Stimulated activated naive CD8-positive, alpha-beta T cell treated with anti-CD3 and anti-CD28 coated beads, Interleukin-15, Interleukin-2, amounts not matched to agents 100 ng/mL and 50 ng/mL, for 24 hours (primary cell): ENCODE measurements at regions not wholly inside any gene's neighbourhood (a gene's known extent, or its start where the extent isn't known, plus 50 kb on each side); places are given as distances from the start of the nearest gene placed in this dataset.

Experiments
- H3K27ac Mint-ChIP-seq: one replicate; pipeline ENCODE4 v1.8.0; 2021; ENCODE audit warnings: mild to moderate bottlenecking, mixed read lengths
- H3K27me3 Mint-ChIP-seq: one replicate; pipeline ENCODE4 v1.8.0; 2021; ENCODE audit warnings: mixed read lengths
- H3K36me3 Mint-ChIP-seq: one replicate; pipeline ENCODE4 v1.8.0; 2021; ENCODE audit warnings: low read depth, mixed read lengths
- H3K4me1 Mint-ChIP-seq: one replicate; pipeline ENCODE4 v1.8.0; 2021; ENCODE audit warnings: low read depth, mixed read lengths
- H3K4me3 Mint-ChIP-seq: one replicate; pipeline ENCODE4 v1.8.0; 2021; ENCODE audit warnings: mild to moderate bottlenecking, mixed read lengths
- H3K9me3 Mint-ChIP-seq: one replicate; pipeline ENCODE4 v1.8.0; 2021; ENCODE audit warnings: mixed read lengths

- H3K27me3 Mint-ChIP-seq = no peaks in the 10 kb centered on the region
- no peak overlapping the region for H3K27ac Mint-ChIP-seq
- no peaks in the 10 kb centered on the region for H3K36me3 Mint-ChIP-seq
- H3K4me1 Mint-ChIP-seq = peaks cover 4% of the 10 kb centered on the region
- no peak overlapping the region for H3K4me3 Mint-ChIP-seq
- H3K9me3 Mint-ChIP-seq = no peaks in the 10 kb centered on the region
These were observed 133.3 kb downstream of the PJA1 start for GRCh38 chrX:69031971-69032391.

GRCh38 chrX:69031181-69031580 lies 134.1 kb downstream of the PJA1 start:
- no peaks in the 10 kb centered on the region for H3K27me3 Mint-ChIP-seq
- H3K4me1 Mint-ChIP-seq = peaks cover 4% of the 10 kb centered on the region
- no peaks in the 10 kb centered on the region for H3K9me3 Mint-ChIP-seq
- H3K4me3 Mint-ChIP-seq = no peak overlapping the region
- H3K27ac Mint-ChIP-seq = no peak overlapping the region
- no peaks in the 10 kb centered on the region for H3K36me3 Mint-ChIP-seq

DNA sequence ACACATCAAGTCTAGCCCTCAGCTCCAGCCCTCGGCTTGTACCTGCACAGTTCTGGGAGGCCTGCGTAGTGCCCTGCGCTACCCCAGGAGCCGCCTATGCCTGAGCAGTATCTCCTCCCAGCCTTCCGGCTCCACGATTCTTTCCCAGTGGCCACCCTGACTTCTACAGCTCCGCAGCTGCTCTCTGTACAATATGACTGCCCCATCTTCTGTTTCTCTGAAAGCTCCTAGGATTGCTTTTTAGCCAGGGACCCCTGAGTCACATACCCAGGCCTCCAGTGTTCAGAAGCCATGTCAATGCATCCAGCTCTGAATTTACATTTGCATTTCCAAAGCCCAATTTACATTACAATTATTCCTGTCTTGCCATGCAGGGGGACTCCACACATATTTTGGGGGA lies 135.5 kb downstream of the PJA1 start:
- Mint-ChIP-seq H3K4me3 (no peak overlapping the region), H3K4me1 (peaks cover 4% of the 10 kb centered on the region), H3K9me3 (no peaks in the 10 kb centered on the region), H3K27ac (no peak overlapping the region), H3K27me3 (no peaks in the 10 kb centered on the region), H3K36me3 (no peaks in the 10 kb centered on the region)

- Mint-ChIP-seq H3K4me1 (peaks cover 4% of the 10 kb centered on the region), H3K9me3 (no peaks in the 10 kb centered on the region), H3K27me3 (no peaks in the 10 kb centered on the region), H3K27ac (no peak overlapping the region), H3K36me3 (no peaks in the 10 kb centered on the region), H3K4me3 (no peak overlapping the region)
These were observed 136.5 kb downstream of the PJA1 start for GRCh38 chrX:69028761-69029120.

- Mint-ChIP-seq H3K36me3 (no peaks in the 10 kb centered on the region), H3K4me1 (peaks cover 4% of the 10 kb centered on the region), H3K27me3 (no peaks in the 10 kb centered on the region), H3K4me3 (no peak overlapping the region), H3K9me3 (no peaks in the 10 kb centered on the region), H3K27ac (no peak overlapping the region)
These were observed 137.1 kb downstream of the PJA1 start for GRCh38 chrX:69028006-69028760.

GRCh38 chrX:69027181-69028005 lies 137.9 kb downstream of the PJA1 start:
- no peaks in the 10 kb centered on the region for H3K36me3 Mint-ChIP-seq
- no peaks in the 10 kb centered on the region for H3K9me3 Mint-ChIP-seq
- H3K27me3 Mint-ChIP-seq = no peaks in the 10 kb centered on the region
- H3K4me1 Mint-ChIP-seq = peaks cover 4% of the 10 kb centered on the region
- H3K27ac Mint-ChIP-seq = no peak overlapping the region
- H3K4me3 Mint-ChIP-seq = no peak overlapping the region

DNA sequence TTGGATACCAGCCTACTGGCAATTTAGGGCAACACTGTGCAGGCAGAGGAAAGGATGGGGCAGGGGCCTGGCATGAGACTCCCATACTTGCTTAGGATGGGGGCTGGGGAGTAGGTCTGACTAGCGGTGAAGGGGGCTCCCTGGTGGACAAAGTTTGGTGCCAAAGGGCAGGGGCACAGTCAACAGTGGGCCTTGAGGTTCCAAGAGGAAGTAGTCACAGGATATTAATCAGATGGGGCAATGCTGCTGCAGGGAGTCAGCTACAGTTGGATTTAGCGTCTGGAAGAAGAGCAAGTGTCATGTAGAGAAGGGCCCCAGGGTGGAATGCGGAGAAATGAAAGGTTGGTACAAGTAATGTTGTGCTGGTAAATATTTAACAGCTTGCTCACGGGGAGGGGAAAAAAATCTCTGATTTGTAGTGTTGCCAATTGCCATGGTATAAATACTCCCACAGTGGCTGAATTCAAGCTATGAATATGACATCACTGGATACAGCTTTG lies 139.4 kb downstream of the PJA1 start:
- no peaks in the 10 kb centered on the region for H3K9me3 Mint-ChIP-seq

DNA sequence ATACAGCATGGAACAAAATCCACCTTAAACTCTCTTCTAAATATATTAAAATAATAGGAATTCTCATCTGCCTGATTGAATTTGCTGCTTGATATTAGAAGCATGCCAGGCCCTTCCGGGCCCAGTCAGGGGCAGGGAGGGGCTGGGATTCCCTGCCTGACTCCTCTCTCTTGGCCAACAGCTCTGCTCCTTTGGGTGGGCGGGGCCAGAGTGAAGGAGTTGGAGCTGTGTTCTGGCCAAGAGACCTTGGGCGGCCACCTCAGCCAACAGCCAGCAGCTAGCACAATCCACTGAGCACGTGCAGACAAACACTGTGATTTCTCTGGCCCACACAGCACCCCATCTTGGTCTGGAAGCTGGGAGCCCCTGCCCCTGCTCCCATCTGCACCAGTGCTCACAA lies 140.3 kb downstream of the PJA1 start:
- H3K27ac Mint-ChIP-seq = no peak overlapping the region
- no peaks in the 10 kb centered on the region for H3K36me3 Mint-ChIP-seq
- H3K9me3 Mint-ChIP-seq = no peaks in the 10 kb centered on the region
- H3K4me3 Mint-ChIP-seq = no peak overlapping the region
- no peaks in the 10 kb centered on the region for H3K27me3 Mint-ChIP-seq
- peaks cover 4% of the 10 kb centered on the region for H3K4me1 Mint-ChIP-seq

More for the DNA sequence above, 139.4 kb downstream of the PJA1 start:
- Mint-ChIP-seq H3K36me3 (no peaks in the 10 kb centered on the region), H3K27ac (no peak overlapping the region), H3K4me3 (no peak overlapping the region), H3K27me3 (no peaks in the 10 kb centered on the region), H3K4me1 (peaks cover 4% of the 10 kb centered on the region)

DNA sequence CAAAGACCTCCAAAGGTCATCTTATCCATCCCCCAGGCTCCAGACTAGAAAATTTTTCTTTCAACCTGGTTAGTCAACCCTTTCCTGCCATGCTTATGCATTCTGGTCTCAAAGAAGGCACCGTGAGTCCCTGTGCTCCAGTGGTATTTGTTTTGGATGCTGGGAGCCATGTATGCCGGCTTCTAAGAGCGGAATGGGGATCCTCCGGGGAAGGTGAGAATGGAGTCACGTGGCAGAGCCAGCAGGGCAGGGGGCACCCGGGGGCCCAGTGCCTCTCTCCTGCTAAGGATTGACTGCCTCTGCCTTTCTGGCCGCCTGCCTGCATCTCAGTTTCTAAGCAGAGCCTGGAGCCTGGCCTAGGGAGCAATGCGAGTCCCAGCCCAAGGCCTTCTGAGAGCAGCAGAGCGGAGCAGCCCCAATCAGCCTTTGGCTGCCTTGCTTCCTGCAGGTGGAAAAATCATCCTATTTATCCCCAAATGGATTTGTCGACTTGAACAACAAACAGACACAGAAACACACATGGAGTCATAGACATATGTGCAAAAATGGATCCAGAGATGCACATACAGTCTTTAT lies 141.0 kb downstream of the PJA1 start:
- Mint-ChIP-seq H3K9me3 (no peaks in the 10 kb centered on the region), H3K27ac (no peak overlapping the region), H3K4me3 (no peak overlapping the region), H3K4me1 (peaks cover 4% of the 10 kb centered on the region), H3K27me3 (no peaks in the 10 kb centered on the region), H3K36me3 (no peaks in the 10 kb centered on the region)

DNA sequence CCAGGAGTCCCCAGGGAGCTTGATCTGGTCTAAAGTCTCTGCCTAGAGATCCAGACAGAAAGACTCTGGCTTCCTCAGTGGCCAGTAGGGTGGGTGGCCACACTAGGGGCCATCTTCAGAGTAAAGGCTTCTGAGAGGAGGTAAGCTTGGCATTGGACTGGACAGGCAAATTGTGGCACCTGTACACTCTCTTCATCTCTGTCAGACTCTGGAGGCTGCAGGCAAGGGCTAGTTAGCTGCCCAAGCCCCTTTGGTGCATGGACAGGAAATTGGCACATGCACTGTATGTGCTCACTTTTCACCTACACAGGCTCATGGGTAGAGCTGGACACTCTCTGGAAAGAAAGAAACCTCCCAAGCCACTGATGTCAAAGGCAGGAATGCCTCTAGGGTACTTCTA lies 142.8 kb downstream of the PJA1 start:
- Mint-ChIP-seq H3K27me3 (no peaks in the 10 kb centered on the region), H3K9me3 (no peaks in the 10 kb centered on the region), H3K4me3 (no peak overlapping the region), H3K36me3 (no peaks in the 10 kb centered on the region), H3K27ac (no peak overlapping the region), H3K4me1 (no peaks in the 10 kb centered on the region)

- H3K9me3 Mint-ChIP-seq = no peaks in the 10 kb centered on the region
- H3K27ac Mint-ChIP-seq = no peak overlapping the region
- H3K36me3 Mint-ChIP-seq = no peaks in the 10 kb centered on the region
- no peaks in the 10 kb centered on the region for H3K4me1 Mint-ChIP-seq
- H3K27me3 Mint-ChIP-seq = no peaks in the 10 kb centered on the region
- no peak overlapping the region for H3K4me3 Mint-ChIP-seq
These were observed 143.9 kb downstream of the PJA1 start for GRCh38 chrX:69021141-69021960.

- H3K9me3 Mint-ChIP-seq = no peaks in the 10 kb centered on the region
- H3K4me3 Mint-ChIP-seq = no peak overlapping the region
- no peaks in the 10 kb centered on the region for H3K27me3 Mint-ChIP-seq
- H3K27ac Mint-ChIP-seq = no peak overlapping the region
- no peaks in the 10 kb centered on the region for H3K4me1 Mint-ChIP-seq
- no peaks in the 10 kb centered on the region for H3K36me3 Mint-ChIP-seq
These were observed 144.9 kb downstream of the PJA1 start for GRCh38 chrX:69020316-69020715.

- H3K27ac Mint-ChIP-seq = no peak overlapping the region
- no peaks in the 10 kb centered on the region for H3K36me3 Mint-ChIP-seq
- H3K4me1 Mint-ChIP-seq = no peaks in the 10 kb centered on the region
- H3K9me3 Mint-ChIP-seq = no peaks in the 10 kb centered on the region
- H3K4me3 Mint-ChIP-seq = no peak overlapping the region
- H3K27me3 Mint-ChIP-seq = no peaks in the 10 kb centered on the region
These were observed 146.0 kb downstream of the PJA1 start for GRCh38 chrX:69019073-69019890.
